B cell (primary cell): ENCODE measurements at regions not wholly inside any gene's neighbourhood (a gene's known extent, or its start where the extent isn't known, plus 50 kb on each side); places are given as distances from the start of the nearest gene placed in this dataset.

Experiments
- EZH2 ChIP-seq: IDR thresholded peaks from 2 replicates; pipeline ENCODE4 v1.6.1; 2012; ENCODE audit warnings: borderline replicate concordance, low read depth, mild to moderate bottlenecking, moderate library complexity, low read length; ENCODE audit not compliant: insufficient read depth, poor library complexity, severe bottlenecking
- TF ChIP-seq, protein P1 (sequence below): fragments of 200-600 bp; IDR thresholded peaks from one replicate; pipeline ENCODE4 v1.8.0; 2022; ENCODE audit warnings: antibody characterized with exemption, mild to moderate bottlenecking

DNA sequence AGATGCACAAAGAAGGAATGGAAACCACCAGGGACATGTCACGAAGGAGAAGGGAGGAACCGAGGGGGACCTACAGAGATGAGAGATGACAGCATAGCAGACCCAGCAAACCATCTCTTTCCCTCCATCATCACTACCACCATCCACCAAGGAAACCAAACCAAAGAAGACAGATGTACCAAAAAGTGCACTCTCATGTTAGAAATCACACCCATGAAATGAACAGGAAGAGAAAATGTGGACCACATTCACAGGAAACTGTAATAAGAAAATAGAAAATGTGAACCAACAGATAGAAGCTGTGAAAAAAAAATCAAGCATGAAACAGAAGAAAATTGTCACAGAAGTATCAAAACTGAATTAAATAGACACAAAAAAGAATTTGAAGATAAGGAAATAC, 672.7 kb downstream of the QKI start:
- TF ChIP-seq, protein P1, sequence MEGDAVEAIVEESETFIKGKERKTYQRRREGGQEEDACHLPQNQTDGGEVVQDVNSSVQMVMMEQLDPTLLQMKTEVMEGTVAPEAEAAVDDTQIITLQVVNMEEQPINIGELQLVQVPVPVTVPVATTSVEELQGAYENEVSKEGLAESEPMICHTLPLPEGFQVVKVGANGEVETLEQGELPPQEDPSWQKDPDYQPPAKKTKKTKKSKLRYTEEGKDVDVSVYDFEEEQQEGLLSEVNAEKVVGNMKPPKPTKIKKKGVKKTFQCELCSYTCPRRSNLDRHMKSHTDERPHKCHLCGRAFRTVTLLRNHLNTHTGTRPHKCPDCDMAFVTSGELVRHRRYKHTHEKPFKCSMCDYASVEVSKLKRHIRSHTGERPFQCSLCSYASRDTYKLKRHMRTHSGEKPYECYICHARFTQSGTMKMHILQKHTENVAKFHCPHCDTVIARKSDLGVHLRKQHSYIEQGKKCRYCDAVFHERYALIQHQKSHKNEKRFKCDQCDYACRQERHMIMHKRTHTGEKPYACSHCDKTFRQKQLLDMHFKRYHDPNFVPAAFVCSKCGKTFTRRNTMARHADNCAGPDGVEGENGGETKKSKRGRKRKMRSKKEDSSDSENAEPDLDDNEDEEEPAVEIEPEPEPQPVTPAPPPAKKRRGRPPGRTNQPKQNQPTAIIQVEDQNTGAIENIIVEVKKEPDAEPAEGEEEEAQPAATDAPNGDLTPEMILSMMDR, result no peak
- TF ChIP-seq EZH2, result no peak
